Neural cell (in vitro differentiated cells): ENCODE measurements at regions not wholly inside any gene's neighbourhood (a gene's known extent, or its start where the extent isn't known, plus 50 kb on each side); places are given as distances from the start of the nearest gene placed in this dataset.

Experiments
- H2AFZ ChIP-seq: fragments of 200-600, 300-800 bp; sonication (generic), shearing (Covaris generic); 2 replicates; pipeline ENCODE4 v1.6.0; 2014; ENCODE audit warnings: low read depth, mild to moderate bottlenecking, antibody characterized with exemption, low read length, moderate library complexity
- H3F3A ChIP-seq: fragments of 200-600 bp; shearing (Covaris generic); 2 replicates; pipeline ENCODE4 v1.6.1; 2016; ENCODE audit warnings: mild to moderate bottlenecking, moderate library complexity, mixed read lengths, antibody characterized with exemption, low read length; ENCODE audit not compliant: insufficient read depth, poor library complexity, severe bottlenecking
- H3K27ac ChIP-seq: fragments of 200-600, 300-800 bp; sonication (generic), shearing (Covaris generic); 2 replicates; pipeline ENCODE4 v1.5.1; 2014; ENCODE audit warnings: mild to moderate bottlenecking, low read length, moderate library complexity
- H3K27me3 ChIP-seq: fragments of 300-800, 200-600 bp; sonication (generic), shearing (Covaris generic); 2 replicates; pipeline ENCODE4 v1.6.0; 2014; ENCODE audit warnings: mild to moderate bottlenecking, low read depth, low read length, moderate library complexity; ENCODE audit not compliant: insufficient read depth
- H3K36me3 ChIP-seq: fragments of 300-800, 200-600 bp; sonication (generic), shearing (Covaris generic); 2 replicates; pipeline ENCODE4 v1.5.1; 2014; ENCODE audit warnings: mild to moderate bottlenecking, antibody characterized with exemption, low read length, moderate library complexity; ENCODE audit not compliant: insufficient read depth
- H3K4me2 ChIP-seq: fragments of 300-800, 200-600 bp; sonication (generic), shearing (Covaris generic); 2 replicates; pipeline ENCODE4 v1.6.0; 2014; ENCODE audit warnings: mild to moderate bottlenecking, low read length
- H3K4me3 ChIP-seq: fragments of 300-800, 200-600 bp; sonication (generic), shearing (Covaris generic); 2 replicates; pipeline ENCODE4 v1.5.1; 2014; ENCODE audit warnings: mild to moderate bottlenecking, low read length, moderate library complexity
- H3K79me2 ChIP-seq: fragments of 200-600 bp; shearing (Covaris generic); replicated peaks from 2 replicates; pipeline ENCODE4 v1.6.0; 2014; ENCODE audit warnings: mild to moderate bottlenecking, low read length, moderate library complexity; ENCODE audit not compliant: insufficient read depth
- H3K9ac ChIP-seq: fragments of 300-800, 200-600 bp; sonication (generic), shearing (Covaris generic); 2 replicates; pipeline ENCODE4 v1.6.1; 2016; ENCODE audit warnings: mild to moderate bottlenecking, low read length, mixed read lengths
- H3K9me2 ChIP-seq: fragments of 200-600 bp; shearing (Covaris generic); 2 replicates; pipeline ENCODE4 v1.6.1; 2016; ENCODE audit warnings: mild to moderate bottlenecking, low read length, mixed read lengths; ENCODE audit not compliant: insufficient read depth
- H3K9me3 ChIP-seq: fragments of 200-600, 300-800 bp; sonication (generic), shearing (Covaris generic); 2 replicates; pipeline ENCODE4 v1.6.1; 2016; ENCODE audit warnings: mild to moderate bottlenecking, mixed run types, low read length, moderate library complexity, mixed read lengths
- H4K20me1 ChIP-seq: fragments of 200-600 bp; shearing (Covaris generic); 2 replicates; pipeline ENCODE4 v1.6.1; 2016; ENCODE audit warnings: mild to moderate bottlenecking, mixed run types; ENCODE audit not compliant: insufficient read depth
- EP300 ChIP-seq: fragments of 450-650 bp; conservative IDR thresholded peaks from 2 replicates; pipeline ENCODE4 v1.6.1; 2014; ENCODE audit warnings: antibody characterized with exemption, mild to moderate bottlenecking, moderate library complexity; ENCODE audit not compliant: poor library complexity, severe bottlenecking
- EZH2 ChIP-seq: fragments of 200-600, 300-800 bp; shearing (Covaris generic), sonication (generic); IDR thresholded peaks from 2 replicates; pipeline ENCODE4 v1.6.1; 2014; ENCODE audit warnings: antibody characterized with exemption, low read length, borderline replicate concordance, mild to moderate bottlenecking; ENCODE audit not compliant: insufficient read depth, poor library complexity, severe bottlenecking
- MXI1 ChIP-seq: fragments of 450-650 bp; conservative IDR thresholded peaks from 2 replicates; pipeline ENCODE4 v1.6.1; 2014; ENCODE audit warnings: antibody characterized with exemption, mild to moderate bottlenecking; ENCODE audit not compliant: poor library complexity, severe bottlenecking
- POLR2AphosphoS5 ChIP-seq: IDR thresholded peaks from 2 replicates; pipeline ENCODE4 v1.6.1; 2012
- RAD21 ChIP-seq: fragments of 450-650 bp; conservative IDR thresholded peaks from 2 replicates; pipeline ENCODE4 v1.6.1; 2014; ENCODE audit warnings: antibody characterized with exemption, mild to moderate bottlenecking, moderate library complexity
- SMC3 ChIP-seq: fragments of 450-650 bp; conservative IDR thresholded peaks from 2 replicates; pipeline ENCODE4 v1.6.1; 2014; ENCODE audit warnings: antibody characterized with exemption, mild to moderate bottlenecking, moderate library complexity; ENCODE audit not compliant: poor library complexity
- TAF1 ChIP-seq: IDR thresholded peaks from 2 replicates; pipeline ENCODE4 v1.6.1; 2012; ENCODE audit warnings: low read depth
- TF ChIP-seq, protein P1 (sequence below): fragments of 450-650 bp; IDR thresholded peaks from 2 replicates; pipeline ENCODE4 v1.5.1; 2014; ENCODE audit warnings: antibody characterized with exemption, mild to moderate bottlenecking, moderate library complexity; ENCODE audit not compliant: poor library complexity, severe bottlenecking
- TF ChIP-seq, protein P2 (sequence below): IDR thresholded peaks from 2 replicates; pipeline ENCODE4 v1.6.1; 2012; ENCODE audit warnings: borderline replicate concordance

DNA sequence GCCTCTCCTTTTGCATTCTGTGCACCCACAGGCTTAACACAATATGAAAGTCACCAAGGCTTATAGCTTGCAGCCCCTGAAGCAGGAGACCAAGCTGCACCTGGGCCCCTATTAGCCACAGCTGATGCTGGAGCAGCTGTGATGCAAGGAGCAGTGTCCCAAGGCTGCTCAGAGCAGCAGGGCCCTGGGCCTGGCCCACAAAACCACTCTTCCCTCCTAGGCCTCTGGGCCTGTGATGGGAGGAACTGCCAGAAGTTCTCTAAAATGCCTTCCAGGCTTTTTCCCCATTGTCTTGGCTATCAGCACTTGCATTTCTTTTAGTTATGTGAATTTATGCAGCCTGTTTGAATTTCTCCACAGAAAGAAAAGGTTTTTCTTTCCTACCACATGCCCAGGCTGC, 89.5 kb upstream of the KCTD3 start:
- Histone ChIP-seq H3F3A (no peaks in the 10 kb centered on the region), H2AFZ (no peak overlapping the region), H4K20me1 (no peaks in the 10 kb centered on the region), H3K36me3 (no peaks in the 10 kb centered on the region), H3K79me2 (no peaks in the 10 kb centered on the region), H3K9ac (no peak overlapping the region), H3K9me3 (no peaks in the 10 kb centered on the region), H3K27ac (no peak overlapping the region), H3K4me2 (no peak overlapping the region), H3K27me3 (no peaks in the 10 kb centered on the region), H3K4me3 (no peak overlapping the region), H3K9me2 (no peaks in the 10 kb centered on the region)
- TF ChIP-seq, protein P1, sequence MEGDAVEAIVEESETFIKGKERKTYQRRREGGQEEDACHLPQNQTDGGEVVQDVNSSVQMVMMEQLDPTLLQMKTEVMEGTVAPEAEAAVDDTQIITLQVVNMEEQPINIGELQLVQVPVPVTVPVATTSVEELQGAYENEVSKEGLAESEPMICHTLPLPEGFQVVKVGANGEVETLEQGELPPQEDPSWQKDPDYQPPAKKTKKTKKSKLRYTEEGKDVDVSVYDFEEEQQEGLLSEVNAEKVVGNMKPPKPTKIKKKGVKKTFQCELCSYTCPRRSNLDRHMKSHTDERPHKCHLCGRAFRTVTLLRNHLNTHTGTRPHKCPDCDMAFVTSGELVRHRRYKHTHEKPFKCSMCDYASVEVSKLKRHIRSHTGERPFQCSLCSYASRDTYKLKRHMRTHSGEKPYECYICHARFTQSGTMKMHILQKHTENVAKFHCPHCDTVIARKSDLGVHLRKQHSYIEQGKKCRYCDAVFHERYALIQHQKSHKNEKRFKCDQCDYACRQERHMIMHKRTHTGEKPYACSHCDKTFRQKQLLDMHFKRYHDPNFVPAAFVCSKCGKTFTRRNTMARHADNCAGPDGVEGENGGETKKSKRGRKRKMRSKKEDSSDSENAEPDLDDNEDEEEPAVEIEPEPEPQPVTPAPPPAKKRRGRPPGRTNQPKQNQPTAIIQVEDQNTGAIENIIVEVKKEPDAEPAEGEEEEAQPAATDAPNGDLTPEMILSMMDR: no peak
- TF ChIP-seq TAF1: no peak

DNA sequence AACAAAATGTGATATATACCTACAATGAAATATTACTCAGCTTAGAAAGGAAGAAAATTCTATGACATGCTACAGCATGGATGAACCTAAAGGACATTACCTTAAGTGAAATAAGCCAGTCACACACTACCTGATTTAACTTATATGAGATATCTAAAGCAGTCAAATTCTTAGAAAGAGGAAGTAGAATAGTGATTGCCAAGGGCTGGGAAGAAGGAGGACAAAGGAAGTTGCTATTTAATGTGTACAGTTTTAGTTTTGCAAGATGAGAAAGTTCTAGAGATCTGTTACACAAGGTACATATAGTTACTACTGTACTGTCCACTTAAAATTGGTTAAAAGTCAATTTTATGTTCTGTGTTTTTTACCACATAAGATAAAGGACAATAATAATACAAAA, 87.5 kb upstream of the KCTD3 start:
- Histone ChIP-seq H3K27ac (no peak overlapping the region), H3K9me2 (no peaks in the 10 kb centered on the region), H3K36me3 (no peaks in the 10 kb centered on the region), H2AFZ (no peak overlapping the region), H3F3A (peaks cover 5% of the 10 kb centered on the region), H4K20me1 (no peaks in the 10 kb centered on the region), H3K9me3 (no peaks in the 10 kb centered on the region), H3K27me3 (no peaks in the 10 kb centered on the region), H3K4me3 (no peak overlapping the region), H3K79me2 (no peaks in the 10 kb centered on the region), H3K9ac (no peak overlapping the region), H3K4me2 (no peak overlapping the region)
- TF ChIP-seq POLR2AphosphoS5: no peak
- no peak for TF ChIP-seq SMC3
- TF ChIP-seq EZH2: no peak
- TF ChIP-seq, protein P1: no peak
- TF ChIP-seq EP300: no peak
- TF ChIP-seq RAD21: no peak
- TF ChIP-seq, protein P2, sequence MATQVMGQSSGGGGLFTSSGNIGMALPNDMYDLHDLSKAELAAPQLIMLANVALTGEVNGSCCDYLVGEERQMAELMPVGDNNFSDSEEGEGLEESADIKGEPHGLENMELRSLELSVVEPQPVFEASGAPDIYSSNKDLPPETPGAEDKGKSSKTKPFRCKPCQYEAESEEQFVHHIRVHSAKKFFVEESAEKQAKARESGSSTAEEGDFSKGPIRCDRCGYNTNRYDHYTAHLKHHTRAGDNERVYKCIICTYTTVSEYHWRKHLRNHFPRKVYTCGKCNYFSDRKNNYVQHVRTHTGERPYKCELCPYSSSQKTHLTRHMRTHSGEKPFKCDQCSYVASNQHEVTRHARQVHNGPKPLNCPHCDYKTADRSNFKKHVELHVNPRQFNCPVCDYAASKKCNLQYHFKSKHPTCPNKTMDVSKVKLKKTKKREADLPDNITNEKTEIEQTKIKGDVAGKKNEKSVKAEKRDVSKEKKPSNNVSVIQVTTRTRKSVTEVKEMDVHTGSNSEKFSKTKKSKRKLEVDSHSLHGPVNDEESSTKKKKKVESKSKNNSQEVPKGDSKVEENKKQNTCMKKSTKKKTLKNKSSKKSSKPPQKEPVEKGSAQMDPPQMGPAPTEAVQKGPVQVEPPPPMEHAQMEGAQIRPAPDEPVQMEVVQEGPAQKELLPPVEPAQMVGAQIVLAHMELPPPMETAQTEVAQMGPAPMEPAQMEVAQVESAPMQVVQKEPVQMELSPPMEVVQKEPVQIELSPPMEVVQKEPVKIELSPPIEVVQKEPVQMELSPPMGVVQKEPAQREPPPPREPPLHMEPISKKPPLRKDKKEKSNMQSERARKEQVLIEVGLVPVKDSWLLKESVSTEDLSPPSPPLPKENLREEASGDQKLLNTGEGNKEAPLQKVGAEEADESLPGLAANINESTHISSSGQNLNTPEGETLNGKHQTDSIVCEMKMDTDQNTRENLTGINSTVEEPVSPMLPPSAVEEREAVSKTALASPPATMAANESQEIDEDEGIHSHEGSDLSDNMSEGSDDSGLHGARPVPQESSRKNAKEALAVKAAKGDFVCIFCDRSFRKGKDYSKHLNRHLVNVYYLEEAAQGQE: no peak
- no peak for TF ChIP-seq TAF1
- no peak for TF ChIP-seq MXI1
